Heart right ventricle (tissue), 16 donors: ENCODE measurements at regions not wholly inside any gene's neighbourhood (a gene's known extent, or its start where the extent isn't known, plus 50 kb on each side); places are given as distances from the start of the nearest gene placed in this dataset.

Experiments
- ATAC-seq, 8 donors: fragments of 200-7000 bp; cut with Tn5 transposase; one replicate each; pipeline ENCODE4 v1.9.1; 2020; ENCODE audit warnings: mild to moderate bottlenecking in 8 of 8, moderate library complexity in 8 of 8, moderate number of reproducible peaks in 1 of 8
- DNase-seq, 2 donors: peaks; one replicate each; pipeline ENCODE4 v3.0.0-alpha.2; 2020
- H3K27ac ChIP-seq, 10 donors: fragments of 200-600 bp; sonication (generic) in 2 of 10; one replicate each; pipeline versions ENCODE4 v1.5.0 to v1.8.0; 2020 to 2022; ENCODE audit warnings: mild to moderate bottlenecking in 3 of 10
- H3K27me3 ChIP-seq, 7 donors: fragments of 200-600 bp; one replicate each; pipeline ENCODE4 v1.8.0; 2021 to 2022; ENCODE audit warnings: mild to moderate bottlenecking in 2 of 7
- H3K36me3 ChIP-seq, 9 donors: fragments of 200-600 bp; sonication (generic) in 1 of 9; one replicate each; pipeline versions ENCODE4 v1.5.0 to v1.8.0; 2020 to 2022; ENCODE audit warnings: mild to moderate bottlenecking in 2 of 9
- H3K4me1 ChIP-seq, 9 donors: fragments of 200-600 bp; sonication (generic) in 1 of 9; one replicate each; pipeline versions ENCODE4 v1.5.0 to v1.8.0; 2020 to 2022; ENCODE audit warnings: mild to moderate bottlenecking in 4 of 9
- H3K4me3 ChIP-seq, 10 donors: fragments of 200-600 bp; sonication (generic) in 2 of 10; one replicate each; pipeline versions ENCODE4 v1.5.0 to v1.8.0; 2020 to 2022; ENCODE audit warnings: mild to moderate bottlenecking in 7 of 10, moderate library complexity in 2 of 10
- H3K9me3 ChIP-seq, 11 donors: fragments of 200-600 bp in 10 of 11; sonication (generic) in 2 of 11; one replicate each; pipeline versions ENCODE4 v1.5.0 to v1.8.0; 2013 to 2022; ENCODE audit warnings: mild to moderate bottlenecking in 2 of 11, control low read depth in 1 of 11, moderate library complexity in 1 of 11
- WGBS, 2 donors: extraction: QIAGEN DNeasy Blood & Tissue Kit; methylation state at CpG; one replicate each; pipeline ENCODE4 v1.1.7; 2013; ENCODE audit warnings: inconsistent platforms in 1 of 2; 5-methylcytosine and 5-hydroxymethylcytosine counted together
- intact Hi-C, 10 donors: fragments of 100-400 bp; cut with DNase I; formaldehyde crosslinking; loops; one replicate each; pipeline versions ENCODE4 v1.11.1 to v1.14.2; 2022
- TF ChIP-seq, protein P1 (sequence below), 9 donors: fragments of 200-600 bp; sonication (generic) in 2 of 9; IDR thresholded peaks; one replicate each; pipeline versions ENCODE4 v1.5.0 to v1.8.0; 2021 to 2022; ENCODE audit warnings: antibody characterized with exemption in 9 of 9, mild to moderate bottlenecking in 5 of 9, moderate library complexity in 1 of 9
- donor health status: Arrhythmogenic right ventricular cardiomyopathy.
- donor health status: ischemic (EF 13 %, LVEDD 7.1; RV severe dilation, severe dysfunction).
- donor health status: healthy with polysubstance abuse.
- donor health status: DM: no; HTN: yes; CAD: no.
- donor health status: DM: no; HTN: no; CAD: no.
- donor health status: ischemic (EF 25% LVEDD 6.9; RV normal size, moderate dysfunction).
- donor health status: ischemic (EF 25% LVEDD 5.7; RV mildly dilated, moderate dysfunction).
- donor health status: healthy.
- donor health status: DM: yes; HTN: yes; CAD: no.
- donor health status: Ischemic cardiomyopathy.
- donor health status: ischemic (EF 35%, LVEDD 5.7; RV mildly dilated, moderate dysfunction).
- donor health status: nonischemic (EF 11% LVEDD 7.7; RV severe dilation, severe dysfunction).
- donor health status: DM: yes; HTN: yes; CAD: no.
- donor health status: PGD.
- donor health status: ischemic (EF 29% LVEDD 5.4; RV normal size, mild dysfunction).
- donor health status: nonischemic (EF 23%, LVEDD 6.1; RV moderate dilation, normal function).

DNA sequence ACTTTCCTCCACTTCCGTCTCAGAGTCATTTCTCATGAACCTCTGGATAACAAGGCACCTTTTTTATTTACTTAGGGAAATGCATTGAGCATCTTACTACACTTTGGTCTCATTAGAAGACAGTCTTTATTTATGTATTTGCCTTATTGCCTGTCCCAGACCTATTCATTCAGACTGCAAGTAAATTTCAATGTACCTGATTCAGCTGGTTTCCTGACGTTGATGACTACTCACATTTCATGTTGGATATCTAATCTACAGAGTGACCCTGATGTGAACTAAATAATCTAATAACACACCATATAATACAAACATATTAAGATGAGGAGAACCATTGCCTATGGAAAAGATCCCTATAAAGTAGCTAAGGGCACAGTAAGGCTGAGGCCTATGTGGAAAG, 267.7 kb downstream of the SLC6A15 start:
- 75 to 76% methylated on average over 2 of the region's 2 CpGs for WGBS, 2 donors
- Histone ChIP-seq H3K9me3 (no peaks in the 10 kb centered on the region), H3K36me3 (no peaks in the 10 kb centered on the region), H3K4me1 (no peaks in the 10 kb centered on the region), H3K4me3 (no peak overlapping the region), H3K27me3 (no peaks in the 10 kb centered on the region), H3K27ac (no peak overlapping the region)
- DNase-seq (no peak), ATAC-seq (no peak)
- intact Hi-C loops, result no loop called here
- TF ChIP-seq, protein P1, sequence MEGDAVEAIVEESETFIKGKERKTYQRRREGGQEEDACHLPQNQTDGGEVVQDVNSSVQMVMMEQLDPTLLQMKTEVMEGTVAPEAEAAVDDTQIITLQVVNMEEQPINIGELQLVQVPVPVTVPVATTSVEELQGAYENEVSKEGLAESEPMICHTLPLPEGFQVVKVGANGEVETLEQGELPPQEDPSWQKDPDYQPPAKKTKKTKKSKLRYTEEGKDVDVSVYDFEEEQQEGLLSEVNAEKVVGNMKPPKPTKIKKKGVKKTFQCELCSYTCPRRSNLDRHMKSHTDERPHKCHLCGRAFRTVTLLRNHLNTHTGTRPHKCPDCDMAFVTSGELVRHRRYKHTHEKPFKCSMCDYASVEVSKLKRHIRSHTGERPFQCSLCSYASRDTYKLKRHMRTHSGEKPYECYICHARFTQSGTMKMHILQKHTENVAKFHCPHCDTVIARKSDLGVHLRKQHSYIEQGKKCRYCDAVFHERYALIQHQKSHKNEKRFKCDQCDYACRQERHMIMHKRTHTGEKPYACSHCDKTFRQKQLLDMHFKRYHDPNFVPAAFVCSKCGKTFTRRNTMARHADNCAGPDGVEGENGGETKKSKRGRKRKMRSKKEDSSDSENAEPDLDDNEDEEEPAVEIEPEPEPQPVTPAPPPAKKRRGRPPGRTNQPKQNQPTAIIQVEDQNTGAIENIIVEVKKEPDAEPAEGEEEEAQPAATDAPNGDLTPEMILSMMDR (IDR thresholded peaks at IDR 0.05), result no peak

DNA sequence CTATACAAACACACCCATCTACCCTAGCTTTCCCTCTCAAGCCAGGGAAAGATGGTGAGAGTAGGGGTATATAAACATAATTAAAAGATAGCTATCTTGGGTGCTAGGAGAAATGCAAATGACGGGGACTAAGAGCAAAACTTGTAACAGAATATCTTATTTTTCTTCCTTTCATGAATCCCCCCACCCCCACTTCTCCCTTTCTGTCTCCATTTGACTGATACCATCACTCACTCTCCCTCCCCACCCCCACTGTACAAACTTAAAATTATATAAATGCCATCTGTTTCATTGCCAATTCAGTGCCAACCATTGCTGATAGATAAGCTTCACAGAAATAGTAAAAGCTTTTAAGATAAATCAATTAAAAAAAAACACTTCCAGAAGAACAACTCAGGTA, 268.6 kb downstream of the SLC6A15 start:
- ATAC-seq, result no peak

DNA sequence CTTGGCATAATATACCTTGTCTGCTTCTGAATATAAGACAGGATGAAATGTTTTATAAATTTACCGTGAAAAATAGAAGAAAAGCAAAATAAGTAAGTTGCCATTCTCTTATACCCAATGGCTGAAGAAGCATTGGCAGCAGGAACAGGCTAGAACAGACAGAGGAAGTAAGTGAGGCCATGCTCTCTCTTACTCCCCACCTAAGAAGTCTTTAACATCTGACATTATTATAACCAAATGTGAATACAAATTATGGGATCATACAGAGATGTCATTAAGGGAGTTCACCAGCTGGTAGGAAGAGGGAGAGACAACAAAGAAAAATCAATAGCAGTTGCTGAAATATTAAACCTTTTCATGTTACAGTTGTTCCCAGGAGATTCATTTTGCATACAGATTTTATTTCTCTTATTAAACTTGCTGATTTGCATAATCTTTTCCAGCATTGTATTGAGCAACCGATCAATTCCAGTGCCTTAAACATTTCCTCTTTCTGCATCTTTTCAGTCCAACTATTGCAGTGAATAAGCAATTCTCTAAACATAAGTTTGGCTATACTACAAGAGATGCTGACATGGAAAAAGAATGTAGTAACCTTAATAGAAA, 270.6 kb downstream of the SLC6A15 start:
- TF ChIP-seq, protein P1 (IDR thresholded peaks at IDR 0.05), result no peak
- H3K9me3 ChIP-seq, result no peaks in the 10 kb centered on the region
- no peaks in the 10 kb centered on the region for H3K36me3 ChIP-seq
- H3K27me3 ChIP-seq, result no peaks in the 10 kb centered on the region
- no peak overlapping the region for H3K4me3 ChIP-seq
- no peak overlapping the region for H3K27ac ChIP-seq
- no peak for ATAC-seq
- DNase-seq, result no peak
- 54% methylated on average over 2 of the region's 2 CpGs for WGBS, 2 donors
- H3K4me1 ChIP-seq, result no peaks in the 10 kb centered on the region
- intact Hi-C loops, result no loop called here

More for the DNA sequence above, 268.6 kb downstream of the SLC6A15 start:
- H3K9me3 ChIP-seq, result no peaks in the 10 kb centered on the region
- no peaks in the 10 kb centered on the region for H3K4me1 ChIP-seq
- no peak for DNase-seq
- H3K4me3 ChIP-seq, result no peak overlapping the region
- TF ChIP-seq, protein P1 (IDR thresholded peaks at IDR 0.05), result no peak
- intact Hi-C loops, result no loop called here
- H3K27ac ChIP-seq, result no peak overlapping the region
- H3K27me3 ChIP-seq, result no peaks in the 10 kb centered on the region
- 81 to 82% methylated on average over 1 of the region's 1 CpG for WGBS, 2 donors
- no peaks in the 10 kb centered on the region for H3K36me3 ChIP-seq

DNA sequence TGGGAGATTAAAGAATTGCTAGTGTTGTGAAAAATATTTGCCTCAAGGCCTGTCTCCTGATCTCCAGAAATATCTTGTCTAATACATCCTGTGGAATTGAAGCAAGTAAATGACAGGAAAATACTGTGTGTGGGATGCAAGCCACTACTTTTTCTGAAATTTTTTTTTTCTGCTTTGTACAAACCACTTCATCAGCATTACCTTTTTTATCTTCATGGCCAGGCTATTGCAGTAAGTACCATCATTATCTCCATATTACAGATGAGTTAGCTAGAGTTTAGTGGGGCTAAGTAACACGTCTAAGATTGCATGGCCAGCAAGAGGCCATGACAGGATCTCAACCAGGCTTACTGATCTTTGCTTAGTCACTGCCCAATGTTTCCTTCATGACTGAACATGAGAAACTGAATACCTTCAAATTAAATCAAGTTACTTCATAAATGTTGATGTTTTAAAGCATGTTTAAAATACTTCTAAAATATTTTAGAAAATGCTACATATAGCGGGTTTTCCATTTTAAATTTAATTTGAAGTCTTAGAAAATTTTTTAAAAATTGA, 273.7 kb downstream of the SLC6A15 start:
- Histone ChIP-seq H3K4me3 (no peak overlapping the region), H3K27me3 (no peaks in the 10 kb centered on the region), H3K4me1 (no peaks in the 10 kb centered on the region), H3K27ac (no peak overlapping the region), H3K36me3 (no peaks in the 10 kb centered on the region), H3K9me3 (no peaks in the 10 kb centered on the region)
- intact Hi-C loops, result no loop called here
- DNase-seq, result no peak
- WGBS, 2 donors, result 70 to 78% methylated on average over 2 of the region's 2 CpGs
- TF ChIP-seq, protein P1 (IDR thresholded peaks at IDR 0.05), result no peak
- no peak for ATAC-seq
